Activated naive CD8-positive, alpha-beta T cell treated with anti-CD3 and anti-CD28 coated beads, Interleukin-2, amount 10 ng/mL, durations not matched to agents 7 days and 5 days (primary cell): ENCODE measurements at regions not wholly inside any gene's neighbourhood (a gene's known extent, or its start where the extent isn't known, plus 50 kb on each side); places are given as distances from the start of the nearest gene placed in this dataset.
"Not testable (repeated sequence)": the region's sequence is repeated elsewhere in the genome, so short reads cannot be mapped to it uniquely, and the experiment has no call there.

Experiments used
- ATAC-seq: fragments of 150-1000 bp; cut with Tn5 transposase; one replicate; pipeline ENCODE4 v1.10.0; 2021; ENCODE audit warnings: low read depth, moderate library complexity
- POLR2A ChIA-PET: fragments of 350-600 bp; sonication (Branson Sonifier 250); formaldehyde crosslinking; loops from one replicate; lab custom pipeline; 2021; ENCODE audit warnings: antibody characterized with exemption; lab: Charles Lee
- DNase-seq: peaks from one replicate; pipeline ENCODE4 v3.0.0; 2021
- H3K27ac Mint-ChIP-seq: one replicate; pipeline ENCODE4 v1.8.0; 2022; ENCODE audit warnings: mild to moderate bottlenecking, mixed read lengths
- H3K27me3 Mint-ChIP-seq: one replicate; pipeline ENCODE4 v1.8.0; 2022; ENCODE audit warnings: mild to moderate bottlenecking, moderate library complexity, mixed read lengths
- H3K36me3 Mint-ChIP-seq: one replicate; pipeline ENCODE4 v1.8.0; 2021; ENCODE audit warnings: mild to moderate bottlenecking, mixed read lengths
- H3K4me1 Mint-ChIP-seq: one replicate; pipeline ENCODE4 v1.8.0; 2021; ENCODE audit warnings: mixed read lengths
- H3K4me3 Mint-ChIP-seq: one replicate; pipeline ENCODE4 v1.8.0; 2022; ENCODE audit warnings: mild to moderate bottlenecking, moderate library complexity, mixed read lengths
- H3K9me3 Mint-ChIP-seq: one replicate; pipeline ENCODE4 v1.8.0; 2021; ENCODE audit warnings: mixed read lengths

DNA sequence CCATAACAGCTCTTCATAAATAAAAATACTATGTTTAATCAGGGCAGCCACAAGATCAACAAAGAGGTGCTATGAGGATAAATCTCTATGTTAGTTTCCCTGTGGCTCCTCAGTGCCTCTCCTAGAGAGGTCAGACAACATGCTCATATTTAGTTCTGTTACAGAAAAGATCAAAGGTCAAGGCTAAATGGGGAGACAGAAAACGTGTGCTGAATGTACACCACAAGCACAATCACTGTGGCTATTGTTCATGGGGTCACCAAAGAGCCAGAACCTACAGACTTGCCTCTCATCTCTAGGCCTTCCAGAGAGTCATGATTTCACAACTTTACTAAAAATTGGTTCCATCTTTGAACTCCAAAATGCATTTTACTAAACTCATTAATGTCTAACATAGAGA lies 409.8 kb downstream of the HACE1 start:
- POLR2A ChIA-PET = no interaction called here
- Mint-ChIP-seq H3K4me1 (no peaks in the 10 kb centered on the region), H3K4me3 (no peak overlapping the region), H3K27me3 (no peaks in the 10 kb centered on the region), H3K9me3 (no peaks in the 10 kb centered on the region), H3K36me3 (no peaks in the 10 kb centered on the region), H3K27ac (no peak overlapping the region)
- DNase-seq (no peak), ATAC-seq (no peak)

GRCh38 chr6:104446101-104447080 lies 413.3 kb downstream of the HACE1 start:
- H3K4me1 Mint-ChIP-seq, DNase-seq, POLR2A ChIA-PET, H3K27ac Mint-ChIP-seq, H3K36me3 Mint-ChIP-seq, H3K27me3 Mint-ChIP-seq, ATAC-seq, H3K4me3 Mint-ChIP-seq, H3K9me3 Mint-ChIP-seq: not testable (repeated sequence)

DNA sequence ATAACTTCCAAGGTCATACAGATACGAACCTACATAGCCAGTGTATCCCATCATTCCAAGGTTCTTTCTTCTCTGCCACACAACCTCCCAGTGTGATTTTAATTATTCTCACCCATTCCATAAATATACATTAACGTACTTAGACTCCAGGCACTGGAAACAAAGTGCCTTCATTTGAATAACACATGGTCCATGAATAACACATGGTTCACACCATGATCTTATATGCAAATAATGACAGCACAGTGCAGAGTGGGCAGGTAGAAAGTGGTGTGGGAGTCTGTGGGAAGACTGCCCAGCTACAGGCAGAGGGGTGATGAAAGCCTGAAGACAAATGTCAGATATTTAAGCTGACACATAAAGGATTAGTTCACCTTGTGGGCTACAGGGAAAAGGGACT lies 425.2 kb downstream of the HACE1 start:
- Mint-ChIP-seq H3K4me1 (no peaks in the 10 kb centered on the region), H3K27ac (no peak overlapping the region), H3K36me3 (no peaks in the 10 kb centered on the region), H3K4me3 (no peak overlapping the region), H3K27me3 (no peaks in the 10 kb centered on the region), H3K9me3 (peaks cover 4% of the 10 kb centered on the region)
- ATAC-seq (no peak), DNase-seq (no peak)
- POLR2A ChIA-PET = no interaction called here

DNA sequence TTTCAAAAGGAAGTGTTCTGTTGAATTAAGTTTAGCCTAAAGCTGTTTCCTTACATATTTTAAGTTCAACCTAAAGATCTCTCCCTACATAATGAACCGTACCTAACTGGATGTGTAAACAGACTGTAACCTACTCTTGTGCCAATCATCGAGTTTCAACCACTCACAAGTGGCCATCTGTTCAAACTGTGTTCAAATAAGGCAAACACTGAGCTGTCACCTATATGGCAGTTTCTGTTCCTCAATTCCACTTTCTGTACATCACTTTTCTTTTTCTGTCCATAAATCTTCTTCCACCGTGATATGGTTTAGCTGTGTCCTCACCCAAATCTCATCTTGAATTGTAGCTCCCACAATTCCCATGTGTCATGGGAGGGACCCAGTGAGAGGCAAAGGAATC lies 428.6 kb downstream of the HACE1 start:
- Mint-ChIP-seq H3K9me3 (peaks cover 4% of the 10 kb centered on the region), H3K4me1 (no peaks in the 10 kb centered on the region), H3K4me3 (no peak overlapping the region), H3K27ac (no peak overlapping the region), H3K27me3 (no peaks in the 10 kb centered on the region), H3K36me3 (no peaks in the 10 kb centered on the region)
- POLR2A ChIA-PET = no interaction called here
- ATAC-seq (no peak), DNase-seq (no peak)

DNA sequence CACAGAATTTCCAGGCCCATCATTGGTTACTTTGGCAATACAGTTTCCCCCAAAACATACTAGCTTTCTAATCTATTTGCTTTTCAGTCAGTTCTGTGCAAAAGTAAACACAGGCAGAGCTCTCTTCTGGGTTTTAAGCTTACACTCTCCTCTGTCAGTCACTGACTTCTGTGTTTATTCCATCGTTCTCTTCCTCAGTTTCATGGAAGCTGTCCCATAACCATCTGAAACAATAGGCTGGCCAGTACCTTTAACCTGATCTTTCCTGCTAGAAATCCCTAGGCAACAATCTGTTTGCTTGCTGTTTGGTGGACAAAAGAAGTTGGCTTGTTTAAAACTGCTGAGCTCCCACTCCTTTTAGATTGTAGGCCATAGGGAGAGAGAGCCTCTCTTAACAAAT lies 431.5 kb downstream of the HACE1 start:
- peaks cover 4% of the 10 kb centered on the region for H3K9me3 Mint-ChIP-seq
- H3K27me3 Mint-ChIP-seq = no peaks in the 10 kb centered on the region
- no peak for ATAC-seq
- no peak for DNase-seq
- POLR2A ChIA-PET = no interaction called here
- H3K4me3 Mint-ChIP-seq = no peak overlapping the region
- no peak overlapping the region for H3K27ac Mint-ChIP-seq
- H3K4me1 Mint-ChIP-seq = no peaks in the 10 kb centered on the region
- no peaks in the 10 kb centered on the region for H3K36me3 Mint-ChIP-seq

DNA sequence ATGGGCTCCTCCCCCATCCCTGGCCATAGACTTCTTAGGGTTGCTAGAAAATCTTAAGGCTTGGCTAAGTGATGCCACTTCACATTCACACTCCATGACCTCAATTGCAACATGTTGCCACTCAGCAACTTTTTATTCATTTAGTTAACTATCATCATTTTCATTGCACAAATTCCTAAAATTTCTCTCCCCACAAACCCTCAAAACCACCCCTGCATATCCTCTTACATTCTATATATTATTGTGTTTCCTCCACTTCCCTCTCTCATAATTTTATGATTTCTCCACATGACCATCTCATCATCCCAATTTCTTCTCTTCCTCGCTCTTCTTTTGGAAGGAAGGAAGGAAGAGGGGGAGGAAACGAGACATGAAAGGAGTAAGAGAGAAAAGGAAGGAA lies 436.0 kb downstream of the HACE1 start:
- no peak for DNase-seq
- ATAC-seq = no peak
- no peaks in the 10 kb centered on the region for H3K4me1 Mint-ChIP-seq
- H3K4me3 Mint-ChIP-seq = no peak overlapping the region
- POLR2A ChIA-PET = no interaction called here
- no peaks in the 10 kb centered on the region for H3K36me3 Mint-ChIP-seq
- no peaks in the 10 kb centered on the region for H3K27me3 Mint-ChIP-seq
- no peaks in the 10 kb centered on the region for H3K9me3 Mint-ChIP-seq
- no peak overlapping the region for H3K27ac Mint-ChIP-seq

DNA sequence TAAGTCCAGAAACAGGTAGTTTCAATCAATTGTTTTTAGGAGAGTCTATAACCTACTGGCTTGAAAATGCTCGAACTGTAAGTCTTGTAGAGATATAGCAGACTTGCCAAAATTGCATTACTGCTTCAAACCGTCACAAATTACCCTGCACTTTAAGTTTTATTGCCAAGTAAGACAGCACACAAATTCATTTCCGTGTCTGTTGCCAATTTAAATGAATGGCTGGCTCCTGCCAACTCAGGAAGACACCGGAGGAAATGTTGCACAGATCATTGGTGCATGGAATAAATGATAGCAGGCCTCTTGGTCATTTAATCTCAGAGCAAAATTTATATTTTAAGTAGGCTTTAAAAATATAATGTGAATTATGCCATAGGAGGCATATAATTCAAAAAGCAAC lies 438.1 kb downstream of the HACE1 start:
- Mint-ChIP-seq H3K36me3 (no peaks in the 10 kb centered on the region), H3K4me1 (no peaks in the 10 kb centered on the region), H3K4me3 (no peak overlapping the region), H3K27ac (no peak overlapping the region), H3K9me3 (no peaks in the 10 kb centered on the region), H3K27me3 (no peaks in the 10 kb centered on the region)
- no peak for ATAC-seq
- DNase-seq = no peak
- POLR2A ChIA-PET = no interaction called here

DNA sequence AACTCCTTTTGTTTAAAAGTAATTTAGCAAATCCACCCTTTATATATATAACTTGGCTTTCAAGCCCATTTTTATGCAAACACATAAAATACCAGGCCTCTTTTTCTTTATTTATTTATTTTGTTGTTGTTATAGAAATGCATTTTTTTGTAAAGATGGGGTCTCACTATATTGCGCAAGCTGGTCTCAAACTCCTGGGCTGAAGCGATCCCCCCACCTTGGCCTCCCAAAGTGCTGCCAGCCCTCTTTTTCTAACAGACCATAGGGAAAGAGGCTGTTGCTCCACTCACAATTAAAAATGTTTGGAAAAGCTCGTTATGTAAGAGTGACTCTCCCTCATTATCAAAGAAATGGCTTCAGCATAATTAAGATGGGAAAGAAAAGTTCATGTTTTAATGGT lies 440.9 kb downstream of the HACE1 start:
- no peaks in the 10 kb centered on the region for H3K36me3 Mint-ChIP-seq
- no peak for DNase-seq
- H3K27me3 Mint-ChIP-seq = no peaks in the 10 kb centered on the region
- no peaks in the 10 kb centered on the region for H3K4me1 Mint-ChIP-seq
- ATAC-seq = no peak
- H3K4me3 Mint-ChIP-seq = no peak overlapping the region
- POLR2A ChIA-PET = no interaction called here
- H3K9me3 Mint-ChIP-seq = peaks cover under 1% of the 10 kb centered on the region
- H3K27ac Mint-ChIP-seq = no peak overlapping the region

DNA sequence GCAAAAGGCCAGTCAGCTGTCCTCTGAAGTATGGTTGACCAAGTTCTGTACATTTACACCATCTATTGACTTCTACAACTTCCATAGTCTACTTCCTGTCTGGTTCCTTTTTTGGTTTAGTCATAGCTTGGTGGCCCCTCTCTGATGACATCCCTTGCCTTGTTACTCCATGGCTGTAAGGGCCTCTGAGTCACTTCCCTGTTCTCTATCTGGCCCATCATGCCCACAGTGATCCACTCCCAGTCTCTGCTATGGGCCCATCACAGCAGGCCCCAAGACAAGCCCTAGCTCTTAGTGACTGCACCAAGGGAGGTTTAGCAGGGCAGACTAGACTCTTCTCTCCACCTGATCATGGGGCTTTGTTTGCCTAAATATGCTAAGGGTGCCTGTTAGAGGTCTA lies 441.6 kb downstream of the HACE1 start:
- no peak overlapping the region for H3K4me3 Mint-ChIP-seq
- no peak for ATAC-seq
- H3K9me3 Mint-ChIP-seq = peaks cover 1% of the 10 kb centered on the region
- POLR2A ChIA-PET = no interaction called here
- no peaks in the 10 kb centered on the region for H3K27me3 Mint-ChIP-seq
- no peaks in the 10 kb centered on the region for H3K4me1 Mint-ChIP-seq
- H3K27ac Mint-ChIP-seq = no peak overlapping the region
- H3K36me3 Mint-ChIP-seq = no peaks in the 10 kb centered on the region
- no peak for DNase-seq

- H3K36me3 Mint-ChIP-seq = no peaks in the 10 kb centered on the region
- peaks cover 1% of the 10 kb centered on the region for H3K9me3 Mint-ChIP-seq
- no peak for ATAC-seq
Measured at GRCh38 chr6:104414723-104415122, 445.0 kb downstream of the HACE1 start.

GRCh38 chr6:104413767-104414166 lies 446.0 kb downstream of the HACE1 start:
- no peaks in the 10 kb centered on the region for H3K36me3 Mint-ChIP-seq
- ATAC-seq = no peak
- H3K27me3 Mint-ChIP-seq = no peaks in the 10 kb centered on the region
- H3K27ac Mint-ChIP-seq = no peak overlapping the region
- POLR2A ChIA-PET = no interaction called here
- H3K4me3 Mint-ChIP-seq = no peak overlapping the region
- no peaks in the 10 kb centered on the region for H3K4me1 Mint-ChIP-seq
- peaks cover 1% of the 10 kb centered on the region for H3K9me3 Mint-ChIP-seq
- no peak for DNase-seq

More at GRCh38 chr6:104414723-104415122, 445.0 kb downstream of the HACE1 start:
- DNase-seq = no peak
- no peaks in the 10 kb centered on the region for H3K4me1 Mint-ChIP-seq
- POLR2A ChIA-PET = no interaction called here
- no peak overlapping the region for H3K27ac Mint-ChIP-seq
- no peak overlapping the region for H3K4me3 Mint-ChIP-seq
- no peaks in the 10 kb centered on the region for H3K27me3 Mint-ChIP-seq

DNA sequence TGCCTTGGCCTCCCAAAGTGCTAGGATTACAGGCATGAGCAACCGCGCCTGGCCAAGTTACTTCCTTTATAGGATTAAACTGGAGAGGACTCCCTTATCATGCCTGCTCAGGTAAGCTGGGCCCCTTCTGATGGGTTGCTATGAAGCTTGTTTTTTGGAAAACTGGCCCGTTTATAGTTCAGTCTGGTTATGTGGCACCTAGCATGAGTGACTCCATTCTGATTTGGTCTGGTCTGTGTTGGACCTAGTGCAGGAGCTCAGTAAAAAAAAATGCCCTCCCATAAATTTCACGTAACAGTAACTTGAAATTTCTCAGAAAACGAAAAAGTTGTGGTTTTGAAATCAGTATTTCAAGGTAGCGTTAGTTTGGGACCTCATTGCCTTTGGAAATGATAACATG lies 448.4 kb downstream of the HACE1 start:
- POLR2A ChIA-PET = no interaction called here
- H3K4me1 Mint-ChIP-seq = no peaks in the 10 kb centered on the region
- no peaks in the 10 kb centered on the region for H3K36me3 Mint-ChIP-seq
- H3K27me3 Mint-ChIP-seq = no peaks in the 10 kb centered on the region
- H3K9me3 Mint-ChIP-seq = peaks cover 1% of the 10 kb centered on the region
- ATAC-seq (no peak), DNase-seq (no peak)
- H3K4me3 Mint-ChIP-seq = no peak overlapping the region
- no peak overlapping the region for H3K27ac Mint-ChIP-seq

- Mint-ChIP-seq H3K36me3 (no peaks in the 10 kb centered on the region), H3K27me3 (no peaks in the 10 kb centered on the region), H3K4me3 (no peak overlapping the region), H3K27ac (no peak overlapping the region), H3K4me1 (no peaks in the 10 kb centered on the region), H3K9me3 (peaks cover 1% of the 10 kb centered on the region)
- POLR2A ChIA-PET = no interaction called here
- DNase-seq (no peak), ATAC-seq (no peak)
Measured at GRCh38 chr6:104409913-104410312, 449.8 kb downstream of the HACE1 start.

DNA sequence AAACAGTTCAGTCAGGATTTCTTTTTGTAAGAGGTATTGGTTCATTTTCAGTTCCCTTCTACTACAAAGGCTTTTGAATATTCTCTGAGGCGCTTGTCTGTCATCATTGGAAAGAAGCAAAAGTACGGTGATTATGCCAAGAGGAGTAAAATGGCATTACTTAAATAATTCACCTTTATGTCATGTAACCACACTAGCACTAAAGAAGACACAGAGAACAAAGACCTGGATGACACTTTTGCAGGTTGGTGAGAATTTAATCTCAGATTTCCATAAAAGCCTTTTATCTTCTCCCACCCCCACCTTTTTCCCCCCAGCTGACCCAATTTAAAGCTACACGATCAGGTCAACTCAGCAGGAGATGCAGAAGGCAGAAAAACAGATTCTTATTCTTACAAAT lies 451.8 kb downstream of the HACE1 start:
- no peaks in the 10 kb centered on the region for H3K27me3 Mint-ChIP-seq
- DNase-seq = no peak
- no peaks in the 10 kb centered on the region for H3K4me1 Mint-ChIP-seq
- no peaks in the 10 kb centered on the region for H3K36me3 Mint-ChIP-seq
- no peak for ATAC-seq
- peaks cover 4% of the 10 kb centered on the region for H3K9me3 Mint-ChIP-seq
- H3K27ac Mint-ChIP-seq = no peak overlapping the region
- POLR2A ChIA-PET = no interaction called here
- H3K4me3 Mint-ChIP-seq = no peak overlapping the region
